H1 (cell line): ENCODE measurements at regions not wholly inside any gene's neighbourhood (a gene's known extent, or its start where the extent isn't known, plus 50 kb on each side); places are given as distances from the start of the nearest gene placed in this dataset.

Experiments
- CTCF ChIA-PET: fragments of 300-600 bp; sonication (Branson Sonifier 250); formaldehyde crosslinking; loops from one replicate; lab custom pipeline; 2021; ENCODE audit not compliant: partially characterized antibody; lab: Charles Lee
- POLR2A ChIA-PET: fragments of 300-600 bp; sonication (Branson Sonifier 250); formaldehyde crosslinking; loops from one replicate; lab custom pipeline; 2021; ENCODE audit warnings: inconsistent platforms; ENCODE audit not compliant: partially characterized antibody; lab: Charles Lee
- DNase-seq, 2 experiments: peaks; one replicate each; pipeline versions ENCODE4 v3.0.0 to v3.0.0-alpha.2; 2010 to 2022; ENCODE audit warnings: low spot score in 2 of 2, low read depth in 1 of 2, mixed read lengths in 1 of 2
- FAIRE-seq: peaks from 2 replicates; lab custom pipeline; 2011; peaks lifted over from hg19 to GRCh38; lab: Jason Lieb, UNC
- H2AFZ ChIP-seq: 2 replicates; pipeline ENCODE4 v1.8.1; 2012; ENCODE audit warnings: low read length, inconsistent platforms
- H2AK5ac ChIP-seq: 2 replicates; pipeline ENCODE4 v1.6.1; 2013; ENCODE audit warnings: low read depth, low read length
- H2BK120ac ChIP-seq: replicated peaks from 2 replicates; pipeline ENCODE3; 2013; ENCODE audit warnings: low read depth, low read length, inconsistent platforms
- H2BK12ac ChIP-seq: 2 replicates; pipeline ENCODE4 v1.6.1; 2013; ENCODE audit warnings: low read depth, low read length
- H2BK15ac ChIP-seq: 2 replicates; pipeline ENCODE4 v1.6.1; 2013; ENCODE audit warnings: low read length
- H2BK20ac ChIP-seq: 2 replicates; pipeline ENCODE4 v1.6.1; 2013; ENCODE audit warnings: low read length
- H2BK5ac ChIP-seq: 2 replicates; pipeline ENCODE4 v1.6.1; 2013; ENCODE audit warnings: low read depth, low read length
- H3K14ac ChIP-seq: 2 replicates; pipeline ENCODE4 v1.6.1; 2013; ENCODE audit warnings: inconsistent platforms; ENCODE audit not compliant: insufficient read length
- H3K18ac ChIP-seq: 2 replicates; pipeline ENCODE4 v1.6.1; 2013; ENCODE audit warnings: low read length; ENCODE audit errors: extremely low read depth
- H3K23ac ChIP-seq: 2 replicates; pipeline ENCODE4 v1.6.1; 2013; ENCODE audit warnings: inconsistent platforms; ENCODE audit not compliant: insufficient read length
- H3K23me2 ChIP-seq: 2 replicates; pipeline ENCODE4 v1.6.1; 2013; ENCODE audit warnings: low read depth, low read length
- H3K27ac ChIP-seq: 2 replicates; pipeline ENCODE4 v1.6.1; 2011; ENCODE audit warnings: low read depth, low read length, inconsistent platforms
- H3K27me3 ChIP-seq, 4 experiments: replicated peaks in 1 of 4; 1 replicate in 1 of 4; 2 replicates in 3 of 4; pipeline versions ENCODE4 v1.6.1 to v1.8.1; 2011 to 2013; ENCODE audit warnings: low read length in 3 of 4, mild to moderate bottlenecking in 3 of 4, inconsistent platforms in 2 of 4, mixed read lengths in 2 of 4, moderate library complexity in 1 of 4; ENCODE audit not compliant: control insufficient read depth in 3 of 4, insufficient read depth in 3 of 4; ENCODE audit errors: extremely low read depth in 1 of 4
- H3K36me3 ChIP-seq, 4 experiments: 2 replicates each; pipeline versions ENCODE4 v1.6.1 to v1.8.1; 2011 to 2013; ENCODE audit warnings: mild to moderate bottlenecking in 4 of 4, low read length in 3 of 4, moderate library complexity in 2 of 4, control low read depth in 1 of 4, inconsistent platforms in 1 of 4; ENCODE audit not compliant: insufficient read depth in 4 of 4, control insufficient read depth in 2 of 4
- H3K4ac ChIP-seq: replicated peaks from 2 replicates; pipeline ENCODE3; 2013; ENCODE audit warnings: low read length, low read depth, mixed read lengths, inconsistent platforms; ENCODE audit not compliant: insufficient read length
- H3K4me1 ChIP-seq, 4 experiments: replicated peaks in 1 of 4; 1 replicate in 1 of 4; 2 replicates in 3 of 4; pipeline versions ENCODE4 v1.6.1 to v1.8.1; 2011 to 2013; ENCODE audit warnings: low read length in 3 of 4, inconsistent platforms in 2 of 4, mixed read lengths in 1 of 4; ENCODE audit not compliant: insufficient read depth in 4 of 4, control insufficient read depth in 3 of 4
- H3K4me2 ChIP-seq, 2 experiments: 2 replicates each; pipeline versions ENCODE4 v1.6.1 to v1.8.1; 2011 to 2013; ENCODE audit warnings: low read depth in 2 of 2, low read length in 2 of 2, control low read depth in 1 of 2, inconsistent platforms in 1 of 2, mild to moderate bottlenecking in 1 of 2; ENCODE audit not compliant: insufficient read depth in 1 of 2
- H3K4me3 ChIP-seq, 4 experiments: fragments of 200-600, 300-600 bp in 1 of 4; sonication (generic), shearing (Covaris generic), sonication (Bioruptor Twin) in 1 of 4; 2 replicates each; pipeline versions ENCODE4 v1.5.1 to v1.8.1; 2011 to 2016; ENCODE audit warnings: low read length in 4 of 4, low read depth in 3 of 4, control low read depth in 2 of 4, inconsistent platforms in 2 of 4, mild to moderate bottlenecking in 2 of 4, mixed read lengths in 1 of 4, moderate library complexity in 1 of 4; ENCODE audit not compliant: insufficient read depth in 2 of 4; ENCODE audit errors: extremely low read depth in 1 of 4
- H3K56ac ChIP-seq: replicated peaks from 2 replicates; pipeline ENCODE3; 2013; ENCODE audit warnings: low read depth, mild to moderate bottlenecking, mixed read lengths, low read length, inconsistent platforms; ENCODE audit not compliant: insufficient read length
- H3K79me1 ChIP-seq: 2 replicates; pipeline ENCODE4 v1.6.1; 2013; ENCODE audit warnings: low read depth, low read length, control low read depth
- H3K79me2 ChIP-seq, 2 experiments: 2 replicates each; pipeline versions ENCODE4 v1.6.1 to v1.8.1; 2012 to 2013; ENCODE audit warnings: low read length in 2 of 2, mild to moderate bottlenecking in 2 of 2, inconsistent platforms in 1 of 2; ENCODE audit not compliant: insufficient read depth in 2 of 2, control insufficient read depth in 1 of 2
- H3K9ac ChIP-seq, 4 experiments: replicated peaks in 1 of 4; 1 replicate in 1 of 4; 2 replicates in 3 of 4; pipeline versions ENCODE4 v1.6.1 to v1.8.1; 2011 to 2013; ENCODE audit warnings: low read depth in 3 of 4, low read length in 3 of 4, control low read depth in 2 of 4, mild to moderate bottlenecking in 2 of 4, moderate library complexity in 2 of 4, inconsistent platforms in 1 of 4; ENCODE audit errors: extremely low read depth in 1 of 4
- H3K9me3 ChIP-seq, 2 experiments: 2 replicates each; pipeline versions ENCODE4 v1.6.1 to v1.8.1; 2012 to 2013; ENCODE audit warnings: mild to moderate bottlenecking in 2 of 2, moderate library complexity in 2 of 2, control low read depth in 1 of 2, inconsistent platforms in 1 of 2, low read depth in 1 of 2, low read length in 1 of 2, mixed read lengths in 1 of 2; ENCODE audit not compliant: insufficient read depth in 2 of 2
- H4K20me1 ChIP-seq, 2 experiments: replicated peaks in 1 of 2; 2 replicates each; pipeline versions ENCODE3 to v1.8.1; 2011 to 2013; ENCODE audit warnings: inconsistent platforms in 2 of 2, low read length in 2 of 2, mild to moderate bottlenecking in 1 of 2; ENCODE audit not compliant: insufficient read depth in 2 of 2, control insufficient read depth in 1 of 2
- H4K5ac ChIP-seq: 2 replicates; pipeline ENCODE4 v1.6.1; 2013; ENCODE audit warnings: low read length, low read depth, mixed read lengths, inconsistent platforms; ENCODE audit not compliant: insufficient read length
- H4K8ac ChIP-seq: 2 replicates; pipeline ENCODE4 v1.8.0; 2013; ENCODE audit warnings: mild to moderate bottlenecking, moderate library complexity, low read length, inconsistent platforms; ENCODE audit not compliant: insufficient read depth; ENCODE audit errors: extremely low read depth
- H4K91ac ChIP-seq: replicated peaks from 2 replicates; pipeline ENCODE3; 2013; ENCODE audit warnings: low read length, mixed read lengths, inconsistent platforms; ENCODE audit not compliant: insufficient read length
- BCL11A ChIP-seq, 2 experiments: IDR thresholded peaks; one replicate each; pipeline ENCODE4 v1.6.1; 2011; ENCODE audit warnings: low read depth in 2 of 2, low read length in 2 of 2, mild to moderate bottlenecking in 2 of 2
- CBX8 ChIP-seq: fragments of 300-800, 300-1000 bp; sonication (generic); IDR thresholded peaks from 2 replicates; pipeline ENCODE4 v1.7.1; 2016; ENCODE audit warnings: low read depth, low read length, borderline replicate concordance
- E2F6 ChIP-seq: IDR thresholded peaks from 2 replicates; pipeline ENCODE4 v1.6.1; 2012; ENCODE audit warnings: inconsistent platforms
- FOSL1 ChIP-seq: IDR thresholded peaks from 2 replicates; pipeline ENCODE4 v1.6.1; 2011; ENCODE audit warnings: mild to moderate bottlenecking, low read depth, low read length, moderate library complexity; ENCODE audit not compliant: insufficient read depth
- GABPA ChIP-seq: IDR thresholded peaks from 2 replicates; pipeline ENCODE4 v1.6.1; 2011; ENCODE audit warnings: mild to moderate bottlenecking, low read length, moderate library complexity, borderline replicate concordance; ENCODE audit not compliant: insufficient read depth
- JUND ChIP-seq: IDR thresholded peaks from 2 replicates; pipeline ENCODE4 v1.6.1; 2011; ENCODE audit warnings: mild to moderate bottlenecking, improper control_type of control experiment, low read length
- KDM1A ChIP-seq: fragments of 200-600, 300-600 bp; sonication (generic); IDR thresholded peaks from 2 replicates; pipeline ENCODE4 v1.7.1; 2016; ENCODE audit warnings: mild to moderate bottlenecking, low read length, borderline replicate concordance
- SIRT6 ChIP-seq: IDR thresholded peaks from one replicate; pipeline ENCODE4 v1.7.1; 2012; ENCODE audit warnings: low read length, inconsistent platforms
- SIX5 ChIP-seq: IDR thresholded peaks from 2 replicates; pipeline ENCODE4 v1.6.1; 2011; ENCODE audit warnings: mild to moderate bottlenecking, low read depth, low read length
- SP2 ChIP-seq: IDR thresholded peaks from 2 replicates; pipeline ENCODE4 v1.6.1; 2012; ENCODE audit warnings: mild to moderate bottlenecking, low read length, inconsistent platforms
- SUZ12 ChIP-seq: fragments of 200-600 bp; sonication (generic); IDR thresholded peaks from 2 replicates; pipeline ENCODE4 v1.6.1; 2012; ENCODE audit warnings: mild to moderate bottlenecking, inconsistent platforms, low read length, moderate library complexity, mixed read lengths
- TEAD4 ChIP-seq: IDR thresholded peaks from 2 replicates; pipeline ENCODE4 v1.6.1; 2012; ENCODE audit warnings: low read depth, low read length, inconsistent platforms, mixed read lengths
- WGBS, 2 experiments: shearing (Covaris generic) in 1 of 2; methylation state at CpG; one replicate each; pipeline versions ENCODE4 v1.1.6 to v1.1.7; 2013 to 2015; ENCODE audit warnings: low lambda C conversion rate in 2 of 2, mixed read lengths in 2 of 2, inconsistent platforms in 1 of 2, low coverage in 1 of 2, missing lambda C conversion rate in 1 of 2; ENCODE audit not compliant: insufficient replicate concordance in 2 of 2, insufficient coverage in 1 of 2, insufficient read length in 1 of 2; ENCODE audit errors: extremely low coverage in 1 of 2, missing lambda C conversion rate in 1 of 2; 5-methylcytosine and 5-hydroxymethylcytosine counted together

GRCh38 chr4:29259556-29259955, 1460.6 kb upstream of the PCDH7 start:
- H4K5ac ChIP-seq, result no peak overlapping the region
- no peak for DNase-seq
- no peak for FAIRE-seq

More at GRCh38 chr4:29259556-29259955, 1460.6 kb upstream of the PCDH7 start:
- no peaks in the 10 kb centered on the region; a peak in 2 of 8 replicates for H3K36me3 ChIP-seq
- no peak overlapping the region for H2AK5ac ChIP-seq
- ChIA-PET CTCF (no interaction called here), POLR2A (no interaction called here)
- no peak overlapping the region; the same call in 1 of the 2 replicates for H3K18ac ChIP-seq
- no peak overlapping the region for H3K27ac ChIP-seq
- no peak overlapping the region for H3K14ac ChIP-seq
- H4K8ac ChIP-seq, result no peak overlapping the region
- no peak overlapping the region for H2BK12ac ChIP-seq
- no peak overlapping the region for H3K4me3 ChIP-seq
- no peaks in the 10 kb centered on the region for H3K27me3 ChIP-seq
- H3K23me2 ChIP-seq, result no peaks in the 10 kb centered on the region
- no peaks in the 10 kb centered on the region for H4K20me1 ChIP-seq
- no peak overlapping the region for H3K4ac ChIP-seq
- H2AFZ ChIP-seq, result no peak overlapping the region
- H4K91ac ChIP-seq, result no peak overlapping the region
- H3K4me2 ChIP-seq, result no peak overlapping the region
- H3K9me3 ChIP-seq, result peaks cover 3 to 5% of the 10 kb centered on the region in 2 experiments; a peak in 1 of 4 replicates
- peaks cover 0 to 2% (median 0%) of the 10 kb centered on the region in 4 experiments; a peak in 1 of 7 replicates for H3K4me1 ChIP-seq
- no peaks in the 10 kb centered on the region for H3K79me2 ChIP-seq
- whole genome bisulfite sequencing, 2 experiments, result 86% methylated on average over 2 of the region's 2 CpGs; no CpG with 5 or more reads in 1 of the 2 experiments
- H3K56ac ChIP-seq, result no peak overlapping the region
- no peak overlapping the region for H3K9ac ChIP-seq
- H2BK15ac ChIP-seq, result no peak overlapping the region
- H2BK5ac ChIP-seq, result no peak overlapping the region
- no peak for TF ChIP-seq GABPA
- no peak for TF ChIP-seq E2F6
- no peak for TF ChIP-seq SIRT6
- TF ChIP-seq CBX8, result no peak
- no peak for TF ChIP-seq JUND
- no peak for TF ChIP-seq KDM1A
- TF ChIP-seq BCL11A (IDR thresholded peaks at IDR 0.05; ENCODE audit: low read depth in 2 of 2, low read length in 2 of 2), result no peak
- no peak for TF ChIP-seq FOSL1
- TF ChIP-seq SUZ12, result no peak
- no peak for TF ChIP-seq SP2
- no peak for TF ChIP-seq SIX5
- TF ChIP-seq TEAD4, result no peak
- H3K23ac ChIP-seq, result no peak overlapping the region
- no peak overlapping the region for H2BK120ac ChIP-seq
- H3K79me1 ChIP-seq, result no peaks in the 10 kb centered on the region
- no peak overlapping the region for H2BK20ac ChIP-seq
